NB4 (cell line): ENCODE measurements at regions not wholly inside any gene's neighbourhood (a gene's known extent, or its start where the extent isn't known, plus 50 kb on each side); places are given as distances from the start of the nearest gene placed in this dataset.

Source experiments
- MYC ChIP-seq: IDR thresholded peaks from 2 replicates; pipeline ENCODE4 v1.6.1; 2011; ENCODE audit warnings: low read depth, low read length
- POLR2A ChIP-seq: IDR thresholded peaks from 2 replicates; pipeline ENCODE4 v1.6.1; 2011; ENCODE audit warnings: mild to moderate bottlenecking; ENCODE audit not compliant: insufficient read length; ENCODE audit errors: extremely low read depth
- TF ChIP-seq, protein P1 (sequence below): IDR thresholded peaks from one replicate; pipeline ENCODE4 v1.5.1; 2012; ENCODE audit warnings: low read depth, low read length
- TF ChIP-seq, protein P2 (sequence below): IDR thresholded peaks from 2 replicates; pipeline ENCODE4 v1.6.1; 2011; ENCODE audit warnings: low read depth, low read length

DNA sequence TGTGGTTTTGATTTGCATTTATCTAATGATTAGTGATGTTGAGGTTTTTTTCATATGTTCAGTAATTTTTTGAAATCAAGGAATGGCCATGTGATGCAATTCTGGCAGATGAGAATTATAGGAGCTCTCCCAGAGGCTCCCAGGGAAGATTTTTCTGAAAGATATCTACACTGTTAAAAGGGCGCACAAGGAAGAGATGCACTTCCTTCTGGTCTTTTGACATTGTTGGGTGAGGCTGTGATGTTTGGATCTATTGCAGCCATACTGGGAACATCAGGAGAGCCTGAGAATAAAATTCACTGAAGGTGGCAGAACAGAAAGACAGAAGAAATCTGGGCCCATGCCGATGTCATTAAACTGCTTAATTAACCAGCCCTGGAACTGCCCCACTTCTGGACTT, 108.5 kb downstream of the DDX1 start:
- TF ChIP-seq MYC (no peak), POLR2A (no peak)
- TF ChIP-seq, protein P1, sequence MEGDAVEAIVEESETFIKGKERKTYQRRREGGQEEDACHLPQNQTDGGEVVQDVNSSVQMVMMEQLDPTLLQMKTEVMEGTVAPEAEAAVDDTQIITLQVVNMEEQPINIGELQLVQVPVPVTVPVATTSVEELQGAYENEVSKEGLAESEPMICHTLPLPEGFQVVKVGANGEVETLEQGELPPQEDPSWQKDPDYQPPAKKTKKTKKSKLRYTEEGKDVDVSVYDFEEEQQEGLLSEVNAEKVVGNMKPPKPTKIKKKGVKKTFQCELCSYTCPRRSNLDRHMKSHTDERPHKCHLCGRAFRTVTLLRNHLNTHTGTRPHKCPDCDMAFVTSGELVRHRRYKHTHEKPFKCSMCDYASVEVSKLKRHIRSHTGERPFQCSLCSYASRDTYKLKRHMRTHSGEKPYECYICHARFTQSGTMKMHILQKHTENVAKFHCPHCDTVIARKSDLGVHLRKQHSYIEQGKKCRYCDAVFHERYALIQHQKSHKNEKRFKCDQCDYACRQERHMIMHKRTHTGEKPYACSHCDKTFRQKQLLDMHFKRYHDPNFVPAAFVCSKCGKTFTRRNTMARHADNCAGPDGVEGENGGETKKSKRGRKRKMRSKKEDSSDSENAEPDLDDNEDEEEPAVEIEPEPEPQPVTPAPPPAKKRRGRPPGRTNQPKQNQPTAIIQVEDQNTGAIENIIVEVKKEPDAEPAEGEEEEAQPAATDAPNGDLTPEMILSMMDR: no peak
- TF ChIP-seq, protein P2, sequence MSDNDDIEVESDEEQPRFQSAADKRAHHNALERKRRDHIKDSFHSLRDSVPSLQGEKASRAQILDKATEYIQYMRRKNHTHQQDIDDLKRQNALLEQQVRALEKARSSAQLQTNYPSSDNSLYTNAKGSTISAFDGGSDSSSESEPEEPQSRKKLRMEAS: no peak
